LHCN-M2 (cell line): ENCODE measurements at regions not wholly inside any gene's neighbourhood (a gene's known extent, or its start where the extent isn't known, plus 50 kb on each side); places are given as distances from the start of the nearest gene placed in this dataset.

Source experiments
- DNase-seq: peaks from one replicate; pipeline ENCODE4 v3.0.0-alpha.2; 2012; ENCODE audit warnings: low read depth

DNA sequence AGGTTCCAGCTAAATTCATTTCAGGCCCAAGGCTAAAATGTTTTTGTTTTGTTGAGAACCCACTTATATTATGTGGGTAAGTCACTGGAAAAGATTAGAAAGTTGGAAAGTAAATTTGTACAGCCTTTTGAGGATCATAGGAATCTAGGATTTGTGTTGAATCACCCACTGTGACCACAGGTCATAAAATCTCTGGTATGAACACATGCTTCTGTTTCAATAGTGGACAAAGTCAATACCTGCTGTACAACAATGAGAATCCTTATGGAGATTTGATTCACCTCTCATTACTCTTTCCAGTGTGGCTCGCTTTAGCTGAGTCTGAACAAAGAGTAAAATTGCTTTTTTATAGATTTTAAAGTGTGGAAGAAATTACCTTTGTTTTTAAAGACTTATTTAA lies 369.5 kb downstream of the TMEM167A start:
- peak; percentile 9 for DNase-seq

DNA sequence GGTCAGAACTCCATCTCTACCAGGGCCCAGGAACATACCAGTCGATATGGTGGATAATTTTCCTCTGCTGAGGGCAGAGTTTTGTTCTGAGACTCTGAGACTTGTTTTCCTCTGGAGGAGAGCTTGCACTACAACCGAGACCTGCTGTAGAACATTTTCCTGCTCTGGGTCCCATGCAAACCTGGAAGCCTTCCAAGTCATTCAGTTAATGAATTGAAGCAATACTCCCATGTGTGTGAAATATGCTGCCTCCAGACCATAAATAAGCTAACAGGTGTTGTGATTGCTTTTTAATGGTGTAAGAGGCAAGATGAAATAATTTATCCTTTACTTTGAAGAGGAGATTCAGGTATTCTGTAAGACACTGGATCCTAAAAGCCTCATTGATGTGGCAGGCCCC lies 372.8 kb downstream of the TMEM167A start:
- no peak for DNase-seq

- DNase-seq = no peak
Measured at GRCh38 chr5:82702046-82702445, 375.1 kb downstream of the TMEM167A start.

DNA sequence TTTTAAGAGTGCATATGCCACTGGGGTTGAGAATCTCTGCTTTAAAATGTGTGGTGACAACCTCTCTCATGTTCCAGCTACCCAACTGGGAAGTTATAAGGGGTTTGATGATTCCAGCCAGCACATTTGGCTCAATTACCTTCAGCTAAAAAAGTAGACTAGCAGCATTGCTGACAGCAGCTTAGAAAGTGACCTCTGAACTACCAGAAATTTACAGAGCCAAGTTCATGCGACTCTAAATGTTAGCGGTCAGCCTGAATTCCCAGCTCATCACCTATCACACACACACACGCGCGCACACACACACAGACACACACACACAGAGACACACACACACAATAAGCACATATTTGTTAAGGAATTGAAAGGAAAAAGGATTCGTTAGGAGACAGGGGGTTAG lies 377.5 kb downstream of the TMEM167A start:
- no peak for DNase-seq

DNA sequence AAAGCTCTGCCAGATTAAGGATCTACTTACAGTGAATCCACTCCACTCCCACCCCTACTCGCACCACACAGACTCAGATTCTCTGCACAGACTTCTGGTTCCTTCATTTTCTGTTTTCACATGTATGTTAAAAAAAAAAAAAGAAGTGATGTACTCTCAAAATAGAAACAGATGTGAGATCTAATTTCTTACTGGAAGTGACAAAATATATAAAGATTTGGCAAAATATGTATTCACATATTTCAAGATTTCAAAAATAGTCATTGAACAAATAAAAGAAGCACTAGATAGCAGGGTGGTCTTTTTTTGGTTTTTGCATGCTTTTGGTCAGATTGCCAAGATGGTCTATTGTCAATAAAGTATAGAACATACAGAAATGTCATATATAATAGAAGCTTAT lies 379.2 kb downstream of the TMEM167A start:
- DNase-seq = no peak

GRCh38 chr5:82694711-82695285 lies 382.4 kb downstream of the TMEM167A start:
- DNase-seq = no peak

- no peak for DNase-seq
Measured at GRCh38 chr5:82692826-82693225, 384.4 kb downstream of the TMEM167A start.

GRCh38 chr5:82684659-82685058 lies 392.5 kb downstream of the TMEM167A start:
- no peak for DNase-seq

GRCh38 chr5:82684165-82684564 lies 393.0 kb downstream of the TMEM167A start:
- DNase-seq = no peak

DNA sequence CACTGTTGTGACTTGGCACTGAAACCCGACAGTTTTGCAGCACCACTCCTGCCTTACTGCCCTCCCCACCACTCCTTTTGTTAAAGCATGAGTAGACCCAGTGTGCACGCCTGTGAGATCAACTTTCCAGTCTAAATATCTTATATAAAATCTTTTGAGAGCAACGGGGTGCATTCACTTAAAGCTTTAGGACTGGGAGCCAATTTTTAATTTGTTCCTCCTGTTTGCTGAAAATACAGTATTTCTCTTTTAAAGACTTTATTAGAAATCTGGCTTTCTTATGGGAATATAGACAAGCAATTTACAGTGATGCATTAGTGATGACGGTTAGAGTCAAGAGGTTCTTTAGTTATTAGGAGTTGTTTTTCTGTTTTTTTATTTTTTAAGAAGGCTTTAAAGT lies 397.5 kb downstream of the TMEM167A start:
- no peak for DNase-seq

DNA sequence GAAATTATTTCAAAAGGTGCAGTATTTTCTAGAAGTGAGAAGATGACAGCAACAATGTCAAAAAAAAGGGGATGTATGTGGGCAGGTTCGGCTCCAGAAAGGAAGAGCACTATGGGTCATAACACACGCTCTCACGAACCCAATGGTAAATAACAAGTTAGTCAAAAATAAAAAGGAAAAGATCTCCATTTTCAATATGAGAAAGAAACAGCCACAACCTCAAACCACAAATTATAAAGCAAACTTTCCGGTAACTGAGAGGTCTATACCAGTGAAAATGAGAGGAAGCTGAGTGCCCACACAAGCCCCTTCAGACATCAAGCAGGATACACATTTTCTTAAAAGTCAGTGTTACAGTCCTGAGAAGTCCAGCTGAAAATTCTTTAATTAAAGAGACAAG lies 398.5 kb upstream of the RPS23 start:
- DNase-seq = no peak

- no peak for DNase-seq
Measured at GRCh38 chr5:82674671-82675070, 396.5 kb upstream of the RPS23 start.

- no peak for DNase-seq
Measured at GRCh38 chr5:82673057-82673809, 395.1 kb upstream of the RPS23 start.

GRCh38 chr5:82670692-82671091 lies 392.5 kb upstream of the RPS23 start:
- no peak for DNase-seq

DNA sequence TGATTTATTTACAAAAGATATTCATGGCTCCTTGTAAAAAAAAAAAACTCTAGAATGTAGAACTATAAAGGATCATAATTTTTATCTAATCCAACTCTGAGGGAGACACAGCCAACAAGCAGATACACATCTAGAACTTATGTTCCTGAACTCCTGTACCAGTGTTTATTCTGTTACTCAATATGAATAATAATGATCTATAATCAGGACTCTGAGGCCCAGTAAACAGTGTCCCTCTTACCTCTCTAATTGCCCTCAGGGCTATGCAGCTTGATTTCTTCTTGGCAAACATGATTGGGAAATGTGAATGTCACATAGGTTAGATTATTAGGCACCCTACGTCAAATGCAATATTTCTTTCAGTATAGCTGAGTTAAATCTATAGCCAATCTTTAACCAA lies 391.6 kb upstream of the RPS23 start:
- no peak for DNase-seq

DNA sequence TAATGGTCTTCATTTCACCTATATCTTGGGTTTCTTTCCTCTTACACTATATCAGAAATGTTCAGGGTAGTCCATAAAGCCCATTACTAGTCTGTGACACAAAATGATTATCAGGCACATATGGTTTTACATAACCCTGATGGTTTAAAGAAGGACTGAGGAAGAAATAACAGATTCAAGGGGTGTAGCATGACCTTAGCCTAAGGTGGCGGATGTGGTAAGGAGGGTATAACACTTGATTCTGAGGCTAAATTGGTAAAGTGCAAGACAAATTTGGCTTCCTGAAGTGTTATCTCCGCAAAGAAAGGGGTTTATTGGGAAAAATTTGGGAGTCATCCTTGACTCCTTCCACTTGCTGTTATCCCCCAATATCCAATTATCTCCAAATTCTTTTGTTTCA lies 388.2 kb upstream of the RPS23 start:
- DNase-seq = no peak

DNA sequence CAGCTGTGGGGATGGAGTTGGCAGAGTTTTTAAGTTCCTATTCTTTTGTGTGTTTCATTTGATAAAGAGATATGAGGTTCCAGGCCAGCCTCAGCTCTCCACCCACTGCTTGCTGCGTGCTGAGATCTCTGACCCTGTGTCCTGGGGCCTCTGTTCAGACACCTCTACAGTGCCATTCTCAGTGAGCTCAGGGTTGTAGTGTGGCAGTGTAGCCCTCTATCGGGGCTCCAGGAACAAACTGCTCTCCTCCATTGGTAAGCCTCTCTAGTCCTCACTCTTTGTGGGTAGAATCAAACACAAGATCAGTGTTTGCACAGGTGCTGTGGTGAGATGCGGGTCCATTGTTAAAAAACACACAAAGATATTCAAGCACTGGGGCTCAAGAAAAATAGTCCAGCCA lies 386.6 kb upstream of the RPS23 start:
- no peak for DNase-seq

DNA sequence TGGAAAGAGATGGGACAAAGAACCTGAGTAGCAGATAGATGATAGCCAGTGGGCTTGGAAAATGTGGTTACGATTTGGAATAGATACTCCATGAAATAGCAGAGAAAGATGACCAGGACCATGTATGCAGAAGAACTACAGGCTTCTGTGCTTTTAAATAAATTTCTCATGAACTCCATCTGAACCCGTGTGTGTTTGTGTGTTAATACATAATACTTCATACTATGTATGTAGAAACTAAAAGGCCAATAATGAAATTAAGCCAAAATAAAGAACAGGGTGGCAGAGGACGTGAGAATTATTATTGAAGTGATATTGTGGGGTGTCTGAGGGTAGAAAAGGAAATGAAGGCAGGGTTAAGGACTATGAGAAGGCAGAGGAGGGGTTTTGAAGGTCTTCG lies 385.1 kb upstream of the RPS23 start:
- no peak for DNase-seq

GRCh38 chr5:82662340-82662739 lies 384.2 kb upstream of the RPS23 start:
- no peak for DNase-seq

GRCh38 chr5:82661933-82662332 lies 383.8 kb upstream of the RPS23 start:
- no peak for DNase-seq

DNA sequence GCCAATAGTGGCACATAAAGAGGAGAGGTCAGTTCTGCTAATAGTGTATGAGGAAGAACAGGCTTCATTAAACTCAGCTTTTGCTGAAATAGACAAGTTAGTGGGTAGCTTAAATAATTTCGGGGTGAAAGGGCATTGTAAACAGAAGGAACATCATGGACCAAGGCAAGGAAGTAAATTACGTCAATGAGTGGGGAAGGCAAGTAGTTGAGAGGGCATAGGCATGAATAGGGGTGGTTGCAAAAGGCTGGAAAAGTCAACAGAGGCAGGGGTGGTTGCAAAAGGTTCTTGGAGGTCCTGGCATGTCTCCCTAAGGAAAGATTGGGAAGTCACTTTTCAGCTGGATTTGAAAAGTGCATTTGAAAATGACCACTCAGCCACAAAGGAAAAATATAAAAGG lies 383.3 kb upstream of the RPS23 start:
- no peak for DNase-seq

DNA sequence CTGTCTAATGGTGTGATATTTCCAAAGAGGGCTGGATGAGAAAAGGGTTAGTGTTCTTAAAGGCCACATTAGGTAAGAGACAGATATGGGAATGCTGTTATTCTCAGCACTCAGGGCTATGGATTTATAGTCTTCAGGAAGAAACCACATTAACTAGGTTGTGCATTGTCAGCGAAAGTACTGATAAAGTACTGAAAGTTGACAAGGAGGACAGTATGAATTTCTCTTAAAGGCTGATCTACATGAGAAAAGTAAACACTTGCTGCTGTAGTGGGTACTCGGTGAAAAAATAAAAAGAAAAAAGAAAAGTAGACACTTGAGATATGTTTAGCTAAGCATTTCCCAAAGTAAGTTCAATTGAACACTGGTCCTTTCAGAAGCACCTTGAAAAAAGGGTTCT lies 381.0 kb upstream of the RPS23 start:
- no peak for DNase-seq

DNA sequence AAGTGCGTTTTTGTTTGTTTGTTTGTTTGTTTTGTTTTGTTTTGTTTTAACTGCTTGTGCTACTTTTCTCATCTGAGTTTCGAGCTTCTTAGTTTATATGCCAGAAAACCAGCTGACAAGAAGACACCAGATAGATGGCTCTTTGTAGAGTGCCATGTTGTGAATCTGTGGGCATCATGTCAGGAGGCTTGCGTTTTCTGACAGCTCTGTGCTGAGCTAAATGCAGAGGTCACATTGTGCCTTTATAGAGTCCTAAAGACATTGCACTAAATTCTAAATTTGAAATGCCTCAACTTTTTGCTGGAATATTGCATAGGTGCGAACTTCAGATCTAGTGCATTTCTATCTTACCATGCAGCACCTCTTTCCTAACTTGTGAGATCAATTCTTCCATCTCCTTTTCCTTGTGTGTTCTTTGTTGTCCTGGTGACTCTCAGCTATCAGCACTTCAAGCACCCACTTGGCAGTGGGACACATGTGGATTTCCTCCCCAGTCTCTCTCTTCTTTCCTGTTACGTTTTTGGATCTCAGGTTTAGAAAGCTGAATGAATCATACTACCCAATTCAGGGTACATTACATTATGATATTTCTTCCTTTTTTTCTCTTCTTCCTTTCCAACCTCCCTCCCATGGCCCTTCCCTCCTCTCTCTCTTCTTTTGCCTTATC lies 379.0 kb upstream of the RPS23 start:
- DNase-seq = no peak
